Sigmoid colon (tissue), 6 donors: ENCODE measurements at regions not wholly inside any gene's neighbourhood (a gene's known extent, or its start where the extent isn't known, plus 50 kb on each side); places are given as distances from the start of the nearest gene placed in this dataset.

Source experiments
- DNase-seq: peaks from one replicate; pipeline ENCODE4 v3.0.0-alpha.2; 2019
- H3K27ac ChIP-seq, 4 donors: fragments of 200-600 bp; sonication (generic); one replicate each; pipeline ENCODE4 v1.5.1; 2016 to 2019; ENCODE audit warnings: mild to moderate bottlenecking in 1 of 4
- H3K27me3 ChIP-seq, 3 donors: fragments of 200-600 bp; sonication (generic); one replicate each; pipeline ENCODE4 v1.5.1; 2019; ENCODE audit warnings: mild to moderate bottlenecking in 1 of 3
- H3K36me3 ChIP-seq, 4 donors: fragments of 200-600 bp; sonication (generic); one replicate each; pipeline ENCODE4 v1.5.1; 2016 to 2019
- H3K4me1 ChIP-seq, 4 donors: fragments of 200-600 bp; sonication (generic); one replicate each; pipeline ENCODE4 v1.5.1; 2017 to 2019
- H3K4me3 ChIP-seq, 4 donors: fragments of 200-600 bp; sonication (generic); one replicate each; pipeline ENCODE4 v1.5.1; 2017 to 2019; ENCODE audit warnings: mild to moderate bottlenecking in 2 of 4, moderate library complexity in 1 of 4
- H3K9me3 ChIP-seq, 4 donors: fragments of 200-600 bp in 3 of 4; sonication (generic) in 3 of 4; one replicate each; pipeline versions ENCODE4 v1.5.1 to v1.6.1; 2013 to 2019
- CTCF ChIP-seq, 4 experiments: fragments of 450-650 bp in 3 of 4; fragments of 200-600 bp in 1 of 4; IDR thresholded peaks; one replicate each; pipeline ENCODE4 v1.5.1; 2016 to 2019; ENCODE audit warnings: antibody characterized with exemption in 4 of 4, mild to moderate bottlenecking in 3 of 4, moderate library complexity in 2 of 4
- EP300 ChIP-seq, 4 donors: sonication (generic); formaldehyde crosslinking; IDR thresholded peaks; one replicate each; pipeline ENCODE4 v1.6.1; 2017; ENCODE audit warnings: antibody characterized with exemption in 4 of 4
- POLR2A ChIP-seq, 2 donors: fragments of 450-650 bp; IDR thresholded peaks; one replicate each; pipeline ENCODE4 v1.6.1; 2016; ENCODE audit warnings: antibody characterized with exemption in 2 of 2, mild to moderate bottlenecking in 2 of 2, moderate library complexity in 2 of 2
- POLR2AphosphoS5 ChIP-seq, 4 donors: sonication (generic); formaldehyde crosslinking; IDR thresholded peaks; one replicate each; pipeline ENCODE4 v1.6.1; 2017; ENCODE audit warnings: antibody characterized with exemption in 4 of 4
- WGBS, 2 donors: extraction: QIAGEN DNeasy Blood & Tissue Kit; methylation state at CpG; one replicate each; pipeline ENCODE4 v1.1.7; 2013; 5-methylcytosine and 5-hydroxymethylcytosine counted together
- intact Hi-C: fragments of 100-400 bp; cut with DNase I; formaldehyde crosslinking; loops from one replicate; pipeline ENCODE4 v1.15.1; 2023
- donor health status: healthy with polysubstance abuse.
- donor health status: healthy.

DNA sequence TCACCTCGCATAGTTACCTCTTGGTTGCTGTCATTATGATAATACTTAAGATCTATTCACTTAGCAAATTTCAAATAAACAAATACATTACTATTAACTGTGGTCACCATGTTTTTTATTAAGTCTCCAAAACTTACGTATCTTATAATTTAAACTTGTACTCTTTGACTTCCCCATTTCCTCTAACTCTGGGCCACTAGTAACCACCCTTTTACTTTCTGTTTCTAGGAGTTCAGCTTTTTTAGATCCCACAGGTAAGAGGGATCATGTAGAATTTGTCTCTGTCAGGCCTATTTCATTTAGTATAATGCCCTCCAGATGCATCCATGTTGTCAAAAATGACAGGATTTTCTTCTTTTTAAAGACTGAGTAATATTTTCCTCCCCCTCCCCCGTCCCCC, 212.4 kb upstream of the C11orf87 start:
- Histone ChIP-seq H3K27me3 (no peaks in the 10 kb centered on the region), H3K4me3 (no peak overlapping the region), H3K36me3 (no peaks in the 10 kb centered on the region), H3K9me3 (peaks cover 0 to 2% (median 0%) of the 10 kb centered on the region in 4 donors), H3K27ac (no peak overlapping the region), H3K4me1 (no peaks in the 10 kb centered on the region)
- DNase-seq = no peak
- intact Hi-C loops = no loop called here
- WGBS, 2 donors = 85 to 87% methylated on average over 3 of the region's 3 CpGs
- TF ChIP-seq POLR2AphosphoS5 (IDR thresholded peaks at IDR 0.05) (no peak), POLR2A (IDR thresholded peaks at IDR 0.05) (no peak), EP300 (IDR thresholded peaks at IDR 0.05) (no peak), CTCF (IDR thresholded peaks at IDR 0.05) (no peak)

DNA sequence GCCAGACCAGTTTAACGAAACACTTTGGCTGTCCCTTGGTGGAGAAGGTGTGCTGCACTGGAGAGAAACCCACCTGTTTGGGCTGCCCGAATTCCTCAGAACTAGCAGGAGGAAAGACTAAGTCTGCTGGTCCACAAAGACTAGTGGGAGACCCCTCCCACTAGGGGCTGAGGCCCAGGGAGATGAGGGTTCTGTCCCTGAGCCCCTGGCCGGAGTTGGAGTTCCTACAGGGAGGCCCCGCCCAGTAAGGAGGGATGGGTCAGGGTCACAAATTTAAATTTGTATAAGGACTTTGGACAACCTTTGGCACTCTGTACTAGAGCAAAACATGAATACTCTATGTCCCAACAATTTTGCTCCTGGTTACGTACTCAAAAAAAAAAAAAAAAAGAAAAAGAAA, 200.8 kb upstream of the C11orf87 start:
- TF ChIP-seq POLR2AphosphoS5 (IDR thresholded peaks at IDR 0.05) (no peak), EP300 (IDR thresholded peaks at IDR 0.05) (no peak), POLR2A (IDR thresholded peaks at IDR 0.05) (no peak), CTCF (IDR thresholded peaks at IDR 0.05) (no peak)
- no peaks in the 10 kb centered on the region for H3K9me3 ChIP-seq
- no peaks in the 10 kb centered on the region for H3K36me3 ChIP-seq
- H3K4me1 ChIP-seq = no peaks in the 10 kb centered on the region
- peak; percentile 30 for DNase-seq
- H3K27me3 ChIP-seq = no peaks in the 10 kb centered on the region
- no peak overlapping the region for H3K27ac ChIP-seq
- intact Hi-C loops = no loop called here
- WGBS, 2 donors = 87% methylated on average over 5 of the region's 5 CpGs
- no peak overlapping the region for H3K4me3 ChIP-seq

DNA sequence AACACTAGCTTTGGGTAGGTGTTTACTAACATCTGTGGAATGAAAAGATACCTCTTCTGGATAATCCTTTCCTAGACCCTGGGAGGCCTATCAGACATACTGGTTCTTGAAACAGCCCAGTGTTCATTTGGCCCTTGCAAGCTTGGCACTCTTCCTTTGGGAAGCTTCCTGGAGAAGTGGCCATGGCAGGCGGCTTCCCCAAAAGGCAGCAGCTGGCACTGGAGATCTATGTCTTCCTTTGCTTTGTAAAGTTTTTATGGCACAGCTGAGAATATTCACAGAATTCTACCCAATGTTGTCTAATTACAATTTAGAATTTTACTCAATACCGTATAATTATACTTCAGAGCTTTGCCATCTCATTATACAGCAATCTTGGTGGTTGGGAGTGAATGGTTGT, 199.2 kb upstream of the C11orf87 start:
- intact Hi-C loops = no loop called here
- Histone ChIP-seq H3K9me3 (no peaks in the 10 kb centered on the region), H3K27me3 (no peaks in the 10 kb centered on the region), H3K4me3 (no peak overlapping the region), H3K4me1 (no peaks in the 10 kb centered on the region), H3K36me3 (no peaks in the 10 kb centered on the region), H3K27ac (no peak overlapping the region)
- WGBS, 2 donors = 94 to 97% methylated on average over 2 of the region's 2 CpGs
- no peak for DNase-seq
- TF ChIP-seq POLR2A (IDR thresholded peaks at IDR 0.05) = no peak
- no peak for TF ChIP-seq EP300 (IDR thresholded peaks at IDR 0.05)
- no peak for TF ChIP-seq POLR2AphosphoS5 (IDR thresholded peaks at IDR 0.05)
- no peak for TF ChIP-seq CTCF (IDR thresholded peaks at IDR 0.05)

- no peaks in the 10 kb centered on the region for H3K36me3 ChIP-seq
- TF ChIP-seq CTCF (IDR thresholded peaks at IDR 0.05) (no peak), POLR2A (IDR thresholded peaks at IDR 0.05) (no peak), POLR2AphosphoS5 (IDR thresholded peaks at IDR 0.05) (no peak), EP300 (IDR thresholded peaks at IDR 0.05) (no peak)
- no peaks in the 10 kb centered on the region for H3K4me1 ChIP-seq
- H3K27me3 ChIP-seq = no peaks in the 10 kb centered on the region
- H3K27ac ChIP-seq = no peak overlapping the region
- H3K9me3 ChIP-seq = no peaks in the 10 kb centered on the region
- intact Hi-C loops = no loop called here
- DNase-seq = no peak
- no peak overlapping the region for H3K4me3 ChIP-seq
Measured at GRCh38 chr11:109223451-109223850, 198.5 kb upstream of the C11orf87 start.

- no peaks in the 10 kb centered on the region for H3K36me3 ChIP-seq
- H3K9me3 ChIP-seq = no peaks in the 10 kb centered on the region
- DNase-seq = no peak
- intact Hi-C loops = no loop called here
- H3K4me3 ChIP-seq = no peak overlapping the region
- 85 to 86% methylated on average over 2 of the region's 2 CpGs for WGBS, 2 donors
- H3K27ac ChIP-seq = no peak overlapping the region
- no peaks in the 10 kb centered on the region for H3K4me1 ChIP-seq
- TF ChIP-seq POLR2AphosphoS5 (IDR thresholded peaks at IDR 0.05) = no peak
- TF ChIP-seq POLR2A (IDR thresholded peaks at IDR 0.05) = no peak
- TF ChIP-seq CTCF (IDR thresholded peaks at IDR 0.05) = no peak
- no peak for TF ChIP-seq EP300 (IDR thresholded peaks at IDR 0.05)
- H3K27me3 ChIP-seq = no peaks in the 10 kb centered on the region
Measured at GRCh38 chr11:109229682-109230081, 192.3 kb upstream of the C11orf87 start.
